ENCODE measurements at regions not wholly inside any gene's neighbourhood (a gene's known extent, or its start where the extent isn't known, plus 50 kb on each side); places are given as distances from the start of the nearest gene placed in this dataset.

DNA sequence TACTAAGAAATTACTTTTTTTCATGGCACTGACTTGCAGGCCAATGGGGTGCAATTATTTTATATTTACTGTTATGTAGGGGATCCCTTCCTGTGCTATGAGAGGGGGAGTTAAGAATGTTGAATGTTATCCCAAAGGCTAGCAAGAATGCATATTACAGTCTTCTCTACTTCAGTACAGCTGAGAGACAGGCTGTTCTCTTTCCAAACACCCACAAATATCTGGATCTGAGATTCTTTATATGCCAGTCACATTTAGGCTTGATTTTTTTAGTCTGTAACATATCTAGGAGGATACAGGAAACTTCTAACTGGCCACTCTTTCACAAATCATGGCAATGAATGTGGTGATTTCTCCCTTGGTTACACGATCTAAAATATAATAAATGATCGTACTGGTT lies 266.4 kb upstream of the FZD8 start:
- Mint-ChIP-seq H3K9me3 (ENCODE audit: low read depth) (peaks cover 10% of the 10 kb centered on the region), H3K4me3 (ENCODE audit: unreplicated experiment) (no peak overlapping the region), H3K27me3 (ENCODE audit: low read depth) (no peaks in the 10 kb centered on the region), H3K27ac (ENCODE audit: unreplicated experiment) (peak overlapping the region; percentile 60), H3K4me1 (ENCODE audit: low read depth) (peaks cover 63% of the 10 kb centered on the region), H3K36me3 (ENCODE audit: low read depth) (peaks cover 3% of the 10 kb centered on the region)
- TF ChIP-seq, protein P1, sequence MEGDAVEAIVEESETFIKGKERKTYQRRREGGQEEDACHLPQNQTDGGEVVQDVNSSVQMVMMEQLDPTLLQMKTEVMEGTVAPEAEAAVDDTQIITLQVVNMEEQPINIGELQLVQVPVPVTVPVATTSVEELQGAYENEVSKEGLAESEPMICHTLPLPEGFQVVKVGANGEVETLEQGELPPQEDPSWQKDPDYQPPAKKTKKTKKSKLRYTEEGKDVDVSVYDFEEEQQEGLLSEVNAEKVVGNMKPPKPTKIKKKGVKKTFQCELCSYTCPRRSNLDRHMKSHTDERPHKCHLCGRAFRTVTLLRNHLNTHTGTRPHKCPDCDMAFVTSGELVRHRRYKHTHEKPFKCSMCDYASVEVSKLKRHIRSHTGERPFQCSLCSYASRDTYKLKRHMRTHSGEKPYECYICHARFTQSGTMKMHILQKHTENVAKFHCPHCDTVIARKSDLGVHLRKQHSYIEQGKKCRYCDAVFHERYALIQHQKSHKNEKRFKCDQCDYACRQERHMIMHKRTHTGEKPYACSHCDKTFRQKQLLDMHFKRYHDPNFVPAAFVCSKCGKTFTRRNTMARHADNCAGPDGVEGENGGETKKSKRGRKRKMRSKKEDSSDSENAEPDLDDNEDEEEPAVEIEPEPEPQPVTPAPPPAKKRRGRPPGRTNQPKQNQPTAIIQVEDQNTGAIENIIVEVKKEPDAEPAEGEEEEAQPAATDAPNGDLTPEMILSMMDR (IDR thresholded peaks at IDR 0.05) = no peak
- DNase-seq (ENCODE audit: low spot score) = no peak

DNA sequence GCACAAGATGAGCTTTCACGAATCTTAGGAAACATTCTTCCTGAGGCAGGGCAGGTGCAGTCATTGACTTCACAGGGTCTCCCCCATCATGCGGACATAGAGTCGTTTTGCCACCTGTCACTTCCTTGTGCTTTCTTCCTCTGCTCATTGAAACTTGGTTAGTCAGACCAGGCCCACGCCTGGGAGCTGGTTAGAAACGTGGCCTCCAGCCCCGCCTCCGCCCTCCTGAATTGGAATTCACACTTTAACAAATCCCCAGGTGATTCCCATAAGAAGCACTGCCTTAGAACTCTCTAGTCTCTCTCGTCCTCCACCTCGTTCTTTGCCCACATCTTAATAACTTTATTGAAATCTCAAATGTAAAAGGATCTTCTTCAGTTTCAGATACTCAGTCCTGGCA lies 265.5 kb upstream of the FZD8 start:
- Mint-ChIP-seq H3K27me3 (ENCODE audit: low read depth) (no peaks in the 10 kb centered on the region), H3K36me3 (ENCODE audit: low read depth) (peaks cover 3% of the 10 kb centered on the region), H3K4me1 (ENCODE audit: low read depth) (peaks cover 62% of the 10 kb centered on the region), H3K27ac (ENCODE audit: unreplicated experiment) (peak overlapping the region; percentile 47), H3K4me3 (ENCODE audit: unreplicated experiment) (no peak overlapping the region), H3K9me3 (ENCODE audit: low read depth) (peaks cover 10% of the 10 kb centered on the region)
- TF ChIP-seq, protein P1 (IDR thresholded peaks at IDR 0.05) = no peak
- DNase-seq (ENCODE audit: low spot score) = no peak

DNA sequence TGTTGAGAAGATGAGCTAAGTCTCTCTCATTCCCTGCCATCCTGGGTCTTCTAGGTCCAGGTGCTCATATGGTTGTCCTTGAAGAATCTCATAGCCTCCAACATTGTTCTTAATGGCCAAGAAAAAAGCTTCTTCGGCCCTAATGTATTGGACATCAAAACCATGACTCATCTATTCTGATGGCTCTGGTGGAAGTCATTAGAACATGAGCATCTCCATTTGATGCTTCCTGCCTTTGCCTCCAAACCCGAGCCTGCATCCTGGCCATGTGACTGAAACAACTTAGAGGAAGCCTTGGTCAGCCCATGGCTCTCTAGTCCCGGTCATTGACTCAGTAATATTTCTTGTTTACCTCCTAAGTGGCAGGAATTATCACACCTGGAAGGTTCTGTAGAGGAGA lies 264.1 kb upstream of the FZD8 start:
- no peaks in the 10 kb centered on the region for H3K27me3 Mint-ChIP-seq (ENCODE audit: low read depth)

DNA sequence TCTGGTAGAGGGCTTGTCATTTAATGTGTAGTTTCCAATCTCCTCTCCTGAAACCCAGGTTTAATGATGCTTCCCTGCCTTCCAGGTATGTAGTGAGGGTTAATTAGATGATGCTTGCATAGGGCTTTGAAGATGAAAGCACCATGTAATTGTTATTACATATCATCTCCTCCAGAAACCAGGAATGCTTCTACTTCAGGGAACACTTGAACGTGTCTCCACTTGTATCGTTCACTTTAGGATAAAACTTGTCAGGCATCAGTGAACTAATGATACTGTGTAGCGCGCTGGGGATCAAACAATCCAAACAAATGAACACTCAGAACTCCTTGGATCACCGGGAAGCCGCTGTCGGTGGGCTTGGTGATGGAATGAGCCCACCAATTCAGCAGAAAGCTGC lies 260.9 kb upstream of the FZD8 start:
- peaks cover 6% of the 10 kb centered on the region for H3K9me3 Mint-ChIP-seq (ENCODE audit: low read depth)
- peaks cover 3% of the 10 kb centered on the region for H3K36me3 Mint-ChIP-seq (ENCODE audit: low read depth)
- no peak for DNase-seq (ENCODE audit: low spot score)
- TF ChIP-seq, protein P1 (IDR thresholded peaks at IDR 0.05) = no peak
- no peak overlapping the region for H3K27ac Mint-ChIP-seq (ENCODE audit: unreplicated experiment)
- H3K4me3 Mint-ChIP-seq (ENCODE audit: unreplicated experiment) = no peak overlapping the region
- peaks cover 36% of the 10 kb centered on the region for H3K4me1 Mint-ChIP-seq (ENCODE audit: low read depth)
- no peaks in the 10 kb centered on the region for H3K27me3 Mint-ChIP-seq (ENCODE audit: low read depth)

More for the DNA sequence above, 264.1 kb upstream of the FZD8 start:
- TF ChIP-seq, protein P1 (IDR thresholded peaks at IDR 0.05) = no peak
- Mint-ChIP-seq H3K27ac (ENCODE audit: unreplicated experiment) (no peak overlapping the region), H3K4me3 (ENCODE audit: unreplicated experiment) (no peak overlapping the region), H3K9me3 (ENCODE audit: low read depth) (peaks cover 10% of the 10 kb centered on the region), H3K36me3 (ENCODE audit: low read depth) (peaks cover 3% of the 10 kb centered on the region), H3K4me1 (ENCODE audit: low read depth) (peaks cover 53% of the 10 kb centered on the region)
- no peak for DNase-seq (ENCODE audit: low spot score)

DNA sequence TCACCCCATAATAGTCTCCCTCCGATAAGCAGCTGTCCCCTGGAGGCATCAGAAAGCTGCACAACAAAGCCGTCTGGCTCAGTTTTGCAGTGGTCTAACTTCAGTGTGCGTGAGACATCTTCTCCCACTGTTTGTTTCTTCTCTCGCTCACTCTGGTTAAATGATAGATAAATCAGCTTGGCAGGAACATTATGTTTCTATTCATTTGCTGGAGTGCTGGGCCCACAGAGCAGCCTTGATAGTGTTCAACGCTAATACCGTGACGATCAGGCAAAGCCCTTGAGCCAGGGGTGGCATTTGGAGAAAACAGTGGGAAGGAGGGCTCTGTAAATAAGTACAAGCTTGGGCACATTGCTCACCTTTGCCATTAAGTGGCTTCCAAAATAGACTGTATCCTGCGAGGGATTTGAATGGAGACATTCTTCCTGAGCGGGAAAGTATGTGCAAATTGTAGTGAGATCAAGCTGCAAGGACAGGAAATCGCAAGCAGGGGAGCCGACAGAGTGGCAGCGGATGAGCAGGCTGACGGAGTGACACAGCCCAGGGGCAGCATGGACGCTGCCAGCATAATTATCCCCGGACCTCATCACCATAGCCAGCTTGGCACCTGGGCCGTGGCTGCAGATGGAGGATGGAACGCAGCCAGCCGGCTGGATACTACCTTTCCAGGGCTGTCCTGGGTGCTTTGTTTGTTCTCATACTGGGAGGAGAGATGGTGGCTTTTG lies 256.8 kb upstream of the FZD8 start:
- Mint-ChIP-seq H3K36me3 (ENCODE audit: low read depth) (no peaks in the 10 kb centered on the region), H3K9me3 (ENCODE audit: low read depth) (peaks cover 7% of the 10 kb centered on the region), H3K4me1 (ENCODE audit: low read depth) (peaks cover 44% of the 10 kb centered on the region), H3K4me3 (ENCODE audit: unreplicated experiment) (no peak overlapping the region), H3K27ac (ENCODE audit: unreplicated experiment) (no peak overlapping the region), H3K27me3 (ENCODE audit: low read depth) (no peaks in the 10 kb centered on the region)
- TF ChIP-seq, protein P1 (IDR thresholded peaks at IDR 0.05) = no peak
- DNase-seq (ENCODE audit: low spot score) = no peak

Data from chondrocyte (in vitro differentiated cells).